GM21447 (cell line): ENCODE measurements at regions not wholly inside any gene's neighbourhood (a gene's known extent, or its start where the extent isn't known, plus 50 kb on each side); places are given as distances from the start of the nearest gene placed in this dataset.

Experiments used
- ATAC-seq: cut with Tn5 transposase; IDR thresholded peaks from one replicate; pipeline ENCODE4 v1.9.1; 2021; ENCODE audit not compliant: unreplicated experiment

DNA sequence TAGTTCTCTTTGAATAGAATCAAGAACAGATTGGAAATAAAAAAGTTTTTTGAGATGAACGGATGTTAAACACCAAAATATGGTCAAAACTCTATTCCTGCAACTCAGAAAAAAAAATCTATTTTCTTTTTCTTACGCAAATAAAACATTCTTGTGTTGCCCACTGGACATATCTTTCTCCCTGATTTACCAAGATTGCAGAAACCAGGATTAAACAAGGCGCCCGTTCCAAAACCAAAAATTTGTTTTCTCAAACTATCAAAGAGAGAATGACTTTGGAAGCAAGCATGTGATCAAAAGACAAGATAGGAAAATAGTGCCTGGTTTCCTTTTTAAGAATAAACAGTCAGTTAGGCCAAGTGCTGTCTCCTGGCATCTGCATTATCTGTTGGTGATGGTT, 273.1 kb downstream of the CLIC5 start:
- no peak for ATAC-seq

- ATAC-seq = peak; percentile 54
Measured at GRCh38 chr6:45741437-45742171, 274.1 kb downstream of the CLIC5 start.

DNA sequence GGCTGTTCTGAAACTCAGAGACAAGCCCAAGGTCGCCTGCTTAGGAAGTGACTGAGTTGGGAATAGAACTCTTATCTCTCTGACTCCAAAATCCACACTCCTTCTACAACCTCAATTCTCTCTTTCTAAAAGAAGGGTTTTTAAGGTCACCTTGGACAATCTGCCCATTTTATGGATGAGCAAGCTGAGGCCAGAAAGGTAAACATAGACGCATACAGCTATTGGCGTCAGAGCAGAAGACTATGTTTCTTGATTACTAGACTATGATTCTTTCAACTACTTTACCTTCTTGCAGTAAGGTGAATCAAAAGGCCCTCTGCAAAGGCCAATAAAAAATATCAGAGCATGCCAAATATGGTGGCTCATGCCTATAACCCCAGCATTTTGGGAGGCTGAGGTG, 276.6 kb downstream of the CLIC5 start:
- ATAC-seq = no peak

GRCh38 chr6:45738057-45738455, 277.6 kb downstream of the CLIC5 start:
- no peak for ATAC-seq

DNA sequence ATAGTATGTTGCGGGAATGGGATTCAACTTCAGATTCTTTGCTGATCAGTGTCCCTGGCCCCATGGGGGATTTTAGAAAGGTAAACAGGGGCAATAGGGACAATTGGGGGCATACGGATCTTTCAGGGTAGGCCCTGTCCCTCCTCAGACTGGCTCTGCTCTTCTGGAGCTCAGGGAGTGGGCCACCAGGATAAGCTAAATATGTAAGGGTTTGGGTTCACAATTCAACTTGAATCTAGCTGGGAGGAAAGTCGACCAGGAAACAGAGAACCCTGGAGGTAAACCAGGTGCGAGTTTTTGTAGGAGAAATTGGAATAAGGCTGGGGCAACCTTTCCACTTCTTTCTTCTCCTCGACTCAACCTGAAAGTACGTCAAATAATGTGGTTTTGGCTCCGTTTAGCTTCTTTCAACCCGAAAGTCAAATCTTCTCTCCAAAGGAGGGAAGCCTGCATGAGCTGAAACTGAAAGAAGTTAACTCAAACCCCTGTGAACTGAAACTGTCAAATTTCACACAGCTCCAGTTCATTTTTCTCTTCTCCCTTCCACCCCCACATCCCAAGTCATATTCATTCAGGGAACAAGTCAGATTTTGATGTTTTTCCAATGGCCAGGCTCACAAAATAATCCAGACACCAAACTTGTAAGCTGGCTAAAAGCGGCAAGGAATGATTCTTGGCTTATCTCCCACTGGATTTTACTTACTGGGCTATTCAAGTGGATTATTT, 278.2 kb downstream of the CLIC5 start:
- ATAC-seq = peak; percentile 82

DNA sequence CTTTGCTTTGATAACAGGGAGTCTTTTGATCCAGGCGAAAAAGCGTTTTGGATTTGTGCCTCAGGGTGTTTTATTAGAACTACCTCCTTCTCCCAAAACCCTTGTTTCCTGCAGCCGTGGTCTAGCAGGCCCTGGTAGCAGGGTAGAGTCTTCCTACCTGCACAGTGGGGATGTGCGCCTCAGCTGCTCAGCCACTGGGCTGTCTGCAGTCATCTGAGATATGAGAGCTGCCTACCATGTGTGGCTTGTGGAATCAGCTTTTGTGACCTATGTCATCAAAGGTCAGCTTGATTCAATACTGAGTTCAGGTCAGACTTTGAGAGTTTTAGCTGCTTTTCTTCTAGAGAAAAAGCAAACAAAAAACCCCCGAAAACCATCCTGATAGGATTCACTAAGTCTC, 279.5 kb downstream of the CLIC5 start:
- no peak for ATAC-seq

GRCh38 chr6:45732731-45733130, 282.9 kb downstream of the CLIC5 start:
- no peak for ATAC-seq

GRCh38 chr6:45730232-45730631, 285.4 kb downstream of the CLIC5 start:
- no peak for ATAC-seq

- no peak for ATAC-seq
Measured at GRCh38 chr6:45728674-45729073, 287.0 kb downstream of the CLIC5 start.

DNA sequence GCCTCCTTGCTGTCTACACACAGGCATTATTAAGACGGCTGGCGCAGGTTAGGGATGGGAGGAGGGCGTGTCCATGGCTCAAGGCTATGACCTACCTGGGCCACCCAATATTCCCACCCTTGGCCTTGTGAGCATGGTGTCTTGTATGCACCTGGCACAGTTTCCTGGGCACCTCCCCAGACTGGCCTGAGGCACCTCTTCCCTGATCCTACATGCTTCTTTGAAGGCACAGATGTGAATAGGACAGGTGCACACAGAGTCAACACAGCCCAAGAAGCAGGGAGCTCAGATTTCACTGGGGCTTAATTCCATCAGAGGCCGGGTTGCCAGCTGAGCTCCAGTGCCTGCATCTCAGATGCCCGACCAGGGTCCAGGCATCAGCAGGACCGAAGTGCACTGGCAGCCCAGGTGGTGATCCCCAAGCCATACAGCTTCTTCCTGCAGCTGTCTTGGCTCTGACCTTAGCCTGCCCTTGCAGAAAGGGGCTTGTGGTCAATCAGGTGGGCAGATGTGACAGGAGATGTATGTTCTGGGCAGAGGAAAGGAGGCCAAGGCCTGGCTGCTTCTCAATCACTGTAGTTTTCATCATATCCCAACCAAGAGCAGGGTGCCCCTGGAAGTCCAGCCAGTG, 287.7 kb downstream of the CLIC5 start:
- no peak for ATAC-seq

- no peak for ATAC-seq
Measured at GRCh38 chr6:45727228-45727627, 288.4 kb downstream of the CLIC5 start.

DNA sequence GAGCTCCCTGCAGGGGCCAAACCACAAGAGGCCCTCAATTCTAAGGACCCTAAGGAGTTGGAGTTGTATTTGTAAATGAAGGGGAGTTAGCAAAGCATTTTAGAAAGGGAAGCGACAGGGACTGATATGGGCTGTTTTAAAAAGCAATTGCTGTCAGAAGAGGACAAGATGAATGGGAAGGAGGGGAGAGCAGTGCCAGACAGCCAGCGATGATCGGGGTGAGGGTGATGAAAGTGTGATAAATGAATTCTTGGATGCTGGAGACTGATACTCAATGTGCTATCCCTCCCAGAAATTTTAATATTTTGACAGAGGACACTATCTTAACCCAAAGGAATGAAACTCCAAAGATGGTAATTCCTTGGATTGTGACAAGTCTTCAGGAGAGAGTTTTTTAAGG, 289.2 kb downstream of the CLIC5 start:
- no peak for ATAC-seq

DNA sequence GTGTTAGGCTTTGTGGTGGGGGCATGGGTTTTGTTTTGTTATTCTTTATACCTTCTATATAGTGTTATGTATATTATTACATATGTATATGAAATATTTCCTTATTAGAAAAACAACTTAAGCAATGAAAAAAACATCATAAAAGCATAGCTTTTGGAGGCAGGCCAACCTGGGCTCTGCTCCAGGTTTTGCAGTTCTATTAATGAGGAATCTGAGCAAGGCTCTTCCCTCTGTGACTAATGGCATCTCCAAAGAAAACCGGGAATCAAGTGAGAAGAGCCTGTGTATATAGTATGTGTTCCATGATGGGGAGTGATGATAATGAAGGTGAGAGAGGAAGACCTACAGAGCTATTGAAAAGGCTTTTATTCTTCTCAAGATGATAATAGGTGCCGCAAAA, 291.1 kb downstream of the CLIC5 start:
- no peak for ATAC-seq

DNA sequence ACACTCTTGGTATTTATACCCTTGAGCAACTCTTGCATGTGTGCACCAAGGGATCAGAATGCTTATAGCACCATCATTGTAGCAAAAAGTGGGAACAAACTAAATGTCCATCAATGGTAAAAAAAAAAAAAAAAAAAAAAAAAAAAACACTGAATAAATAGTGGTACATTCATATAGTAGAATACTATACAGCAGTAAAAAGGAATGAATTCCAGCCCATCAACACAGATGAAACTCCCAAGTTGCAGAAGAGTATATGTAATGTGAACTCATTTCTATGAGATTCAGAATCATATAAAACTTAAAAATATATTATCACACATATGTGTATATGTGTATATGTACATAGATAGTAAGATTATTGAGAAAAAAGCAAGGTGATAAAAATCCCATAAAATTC, 291.6 kb downstream of the CLIC5 start:
- ATAC-seq = no peak

DNA sequence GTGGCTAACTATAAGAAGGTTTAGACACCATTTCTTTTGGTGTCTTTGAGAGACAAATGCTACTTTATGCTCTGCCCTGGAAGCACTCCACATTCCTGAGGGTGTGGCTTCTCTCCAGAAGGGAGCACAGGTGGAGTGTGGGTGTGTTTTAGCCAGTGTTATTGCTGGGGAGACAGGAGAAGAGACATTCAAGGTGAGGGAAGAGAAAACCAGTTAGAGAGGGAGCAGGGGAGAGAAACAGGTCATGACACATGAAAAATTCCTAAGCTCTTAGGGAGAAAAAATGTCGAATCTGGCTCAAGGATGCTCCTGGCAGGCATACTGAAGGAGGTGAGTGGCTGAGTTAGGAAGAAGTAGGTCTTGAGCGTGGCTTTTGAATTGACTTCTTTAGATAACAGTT, 292.8 kb downstream of the CLIC5 start:
- ATAC-seq = no peak

- ATAC-seq = no peak
Measured at GRCh38 chr6:45721665-45722064, 294.0 kb downstream of the CLIC5 start.

GRCh38 chr6:45718871-45719270, 296.8 kb downstream of the CLIC5 start:
- no peak for ATAC-seq

- ATAC-seq = no peak
Measured at GRCh38 chr6:45718131-45718530, 297.5 kb downstream of the CLIC5 start.

DNA sequence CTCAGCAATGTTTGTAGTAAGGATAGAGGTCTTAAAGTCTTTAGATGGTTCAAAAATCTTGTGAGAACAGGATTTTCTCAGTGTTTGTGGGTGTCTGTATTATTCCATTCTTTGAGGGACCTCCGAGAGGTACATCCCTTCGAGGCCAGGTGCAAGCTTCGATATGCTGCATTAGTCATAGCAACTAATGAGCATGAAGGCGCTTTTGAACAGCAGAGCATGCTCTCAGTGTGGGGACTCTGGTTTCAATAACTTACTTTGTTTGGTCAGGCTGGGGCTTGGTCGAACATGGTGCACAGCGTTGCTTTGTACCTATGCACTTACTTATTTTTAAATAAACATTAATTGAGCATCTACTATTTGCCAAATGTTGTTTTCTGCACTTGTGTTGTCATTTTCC, 297.9 kb downstream of the CLIC5 start:
- no peak for ATAC-seq

DNA sequence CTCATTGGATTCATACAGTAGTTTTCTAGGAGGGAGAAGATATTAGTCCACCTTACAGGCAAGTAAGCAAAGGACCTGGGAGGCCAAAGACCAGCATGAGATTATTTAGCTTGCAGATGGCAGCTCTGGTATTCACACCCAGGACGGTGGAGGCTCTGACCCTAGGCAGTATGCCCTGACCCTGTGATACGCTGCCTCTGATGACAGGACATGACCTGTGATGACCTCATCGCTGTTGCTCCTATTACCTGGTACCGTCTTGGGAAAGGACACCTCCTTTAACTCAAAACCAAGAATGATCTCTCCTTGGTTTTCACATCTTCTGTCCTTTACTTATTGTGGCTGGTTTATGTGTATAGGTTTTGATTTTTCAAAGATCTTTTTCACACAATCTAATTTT, 298.6 kb downstream of the CLIC5 start:
- ATAC-seq = no peak

GRCh38 chr6:45715508-45715803, 300.2 kb downstream of the CLIC5 start:
- no peak for ATAC-seq

DNA sequence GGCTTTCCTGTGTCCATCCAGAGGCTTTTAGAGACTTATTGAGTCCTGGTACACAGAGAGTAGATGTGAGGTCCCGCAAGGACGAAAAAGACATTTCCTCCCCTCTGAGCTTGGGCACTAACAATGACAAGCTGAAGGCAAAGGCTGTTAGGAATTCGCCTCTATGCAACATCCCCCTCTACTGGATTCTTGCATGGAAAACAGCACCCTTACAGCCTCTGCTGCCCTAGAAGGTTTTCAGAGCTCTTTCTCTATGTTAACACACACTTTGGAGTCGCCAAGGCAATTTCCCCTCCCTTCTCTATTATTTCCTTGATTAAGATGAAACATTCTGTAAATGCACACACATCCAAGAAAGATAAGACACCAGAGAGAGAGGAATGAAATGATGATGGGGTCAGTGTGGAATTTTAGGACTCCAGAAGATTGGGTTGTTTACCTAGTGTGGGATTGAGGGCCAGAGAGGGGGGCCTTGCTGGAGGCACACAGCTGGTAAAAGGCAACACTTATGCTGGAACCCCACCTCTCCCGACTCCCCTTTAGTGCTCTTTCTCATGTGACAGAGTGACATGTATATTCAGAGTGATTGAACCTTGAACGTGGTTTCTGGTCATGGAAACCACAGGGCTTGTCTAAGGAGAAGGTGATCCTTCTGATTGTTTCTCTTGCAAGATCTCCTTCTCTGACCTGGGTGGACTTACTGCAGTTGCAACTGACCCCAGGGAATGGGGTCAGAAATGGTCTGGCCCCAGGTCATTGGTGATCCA, 300.7 kb downstream of the CLIC5 start:
- ATAC-seq = peak; percentile 42
